DMS153 treated with DMSO at 0.1 percent for 48 hours (cell line): ENCODE measurements at regions not wholly inside any gene's neighbourhood (a gene's known extent, or its start where the extent isn't known, plus 50 kb on each side); places are given as distances from the start of the nearest gene placed in this dataset.

Experiments used
- DNase-seq: peaks from one replicate; lab custom pipeline; 2025; ENCODE audit not compliant: unreplicated experiment; lab: John Stamatoyannopoulos, UW

GRCh38 chr1:2865571-2866421 lies 64.3 kb upstream of the TTC34 start:
- DNase-seq = peak; percentile 0

- DNase-seq = no peak
Measured at GRCh38 chr1:2866422-2867086, 65.1 kb upstream of the TTC34 start.

GRCh38 chr1:2867087-2867425 lies 65.6 kb upstream of the TTC34 start:
- DNase-seq = no peak

DNA sequence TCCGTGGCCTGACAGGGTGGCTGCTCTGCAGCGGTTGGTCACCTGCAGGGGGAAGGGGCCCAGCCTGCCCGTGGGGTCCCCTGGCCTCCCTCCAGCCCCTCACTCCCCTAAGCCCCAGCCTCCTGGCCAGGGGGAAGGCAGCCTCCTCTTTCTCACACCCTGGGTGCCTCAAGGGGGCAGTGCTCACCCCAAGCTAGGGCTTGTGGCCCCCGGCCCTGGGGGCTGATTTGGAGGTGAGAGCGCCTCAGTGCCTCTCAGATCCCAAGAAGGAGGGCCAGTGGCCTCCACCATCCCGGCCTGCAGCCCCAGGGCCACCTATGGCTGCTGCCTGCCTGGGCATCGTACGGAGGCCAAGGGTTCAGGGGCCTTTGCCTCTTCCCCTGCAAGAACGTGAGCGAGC lies 66.4 kb upstream of the TTC34 start:
- no peak for DNase-seq

DNA sequence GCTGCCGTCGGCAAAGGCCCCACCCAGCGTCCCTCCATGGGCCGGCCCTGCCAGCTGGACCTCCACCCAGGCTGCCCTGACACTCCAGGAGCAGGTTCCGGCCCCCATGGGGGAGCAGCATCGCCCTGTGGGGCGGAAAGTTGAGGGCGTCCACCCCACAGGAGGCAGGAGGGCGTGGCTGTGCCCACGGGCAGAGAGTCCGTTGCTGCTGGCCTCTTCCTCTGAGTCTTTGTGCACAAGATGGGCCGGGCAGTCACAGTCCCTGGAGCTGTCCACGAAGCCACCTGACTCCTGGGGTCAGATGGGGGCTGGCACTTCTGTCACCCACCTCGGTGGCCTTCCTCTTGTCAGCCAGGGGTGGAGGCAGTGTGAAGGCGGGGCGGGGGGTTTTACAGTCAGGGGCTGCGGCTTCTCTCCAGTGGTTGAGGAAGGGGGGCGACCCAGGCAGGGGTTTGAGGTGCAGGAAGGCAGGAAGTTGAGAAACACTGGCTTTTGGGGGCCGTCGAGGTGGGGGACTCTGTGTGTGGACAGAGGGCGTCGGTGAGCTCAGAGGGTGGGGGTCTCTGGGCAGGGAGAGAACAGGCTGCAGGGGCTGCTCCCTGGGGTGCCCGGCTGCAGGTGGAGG lies 67.2 kb upstream of the TTC34 start:
- no peak for DNase-seq

GRCh38 chr1:2871246-2871815 lies 69.8 kb upstream of the TTC34 start:
- DNase-seq = no peak

DNA sequence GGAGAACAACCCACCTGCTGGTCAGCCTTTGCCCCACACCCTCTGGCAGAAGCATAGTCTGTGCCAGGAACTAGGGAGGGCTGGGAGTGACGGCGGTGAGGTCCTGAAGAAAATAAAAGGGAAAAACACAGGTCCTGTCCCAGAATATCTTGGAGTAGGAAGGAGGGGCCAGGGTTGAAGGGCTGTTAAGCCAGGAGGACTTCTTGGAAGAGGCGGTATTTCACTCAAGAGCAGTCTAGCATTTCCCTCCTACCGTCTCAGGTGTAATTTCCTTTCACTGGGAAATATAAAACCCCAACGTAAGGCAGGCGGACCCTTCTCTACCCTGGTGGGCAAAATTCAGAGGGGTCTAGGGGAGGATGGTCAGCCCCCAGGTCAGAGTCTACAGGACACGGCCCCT lies 72.7 kb upstream of the TTC34 start:
- DNase-seq = no peak

- no peak for DNase-seq
Measured at GRCh38 chr1:2874607-2875480, 73.4 kb upstream of the TTC34 start.

- DNase-seq = no peak
Measured at GRCh38 chr1:2875707-2876561, 74.4 kb upstream of the TTC34 start.

DNA sequence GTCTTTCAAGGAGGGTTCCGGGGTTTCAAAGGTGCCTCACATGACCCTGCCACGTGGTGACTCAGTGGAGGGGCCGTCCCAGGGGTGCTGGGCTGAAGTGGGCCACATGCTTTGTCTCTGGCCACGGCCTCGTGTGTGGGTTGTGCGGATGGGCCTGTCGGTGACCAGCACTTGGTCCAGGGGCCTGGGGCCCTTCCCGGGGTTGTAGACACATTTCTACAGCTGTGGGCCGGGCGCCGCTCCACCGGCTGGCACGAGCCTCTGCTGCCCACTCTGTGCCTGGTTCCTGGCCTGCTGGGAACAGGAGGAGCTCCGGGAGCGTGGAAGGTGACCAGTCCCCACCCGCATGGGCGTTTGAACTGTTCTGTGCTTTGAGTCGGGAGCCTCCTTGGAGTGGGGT lies 75.4 kb upstream of the TTC34 start:
- DNase-seq = no peak

- DNase-seq = no peak
Measured at GRCh38 chr1:2877391-2877790, 75.9 kb upstream of the TTC34 start.

- DNase-seq = no peak
Measured at GRCh38 chr1:2878591-2878990, 77.1 kb upstream of the TTC34 start.

- DNase-seq = no peak
Measured at GRCh38 chr1:2879026-2879425, 77.5 kb upstream of the TTC34 start.

DNA sequence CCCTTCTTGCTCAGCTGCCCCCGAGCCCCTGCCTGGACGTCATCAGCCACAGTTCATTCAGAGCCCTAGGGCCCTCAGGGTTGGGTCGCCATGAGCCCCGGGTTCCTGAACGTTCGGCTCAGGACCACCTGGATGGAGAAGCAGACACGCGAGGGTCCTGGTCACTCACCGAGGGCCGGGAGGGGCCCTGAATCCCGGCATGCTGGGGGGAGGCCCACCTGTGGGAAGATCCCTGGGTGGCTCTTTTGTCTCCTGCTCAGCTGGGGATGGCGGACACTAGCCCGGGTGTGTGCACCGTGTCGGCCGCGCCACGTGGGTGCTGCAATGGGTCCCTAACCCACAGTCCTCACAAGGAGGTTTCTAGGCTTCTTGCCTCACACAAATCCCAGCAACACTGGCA lies 78.1 kb upstream of the TTC34 start:
- no peak for DNase-seq

GRCh38 chr1:2880086-2880485 lies 78.6 kb upstream of the TTC34 start:
- no peak for DNase-seq

GRCh38 chr1:2880812-2881295 lies 79.4 kb upstream of the TTC34 start:
- no peak for DNase-seq

- no peak for DNase-seq
Measured at GRCh38 chr1:2881556-2881955, 80.1 kb upstream of the TTC34 start.

DNA sequence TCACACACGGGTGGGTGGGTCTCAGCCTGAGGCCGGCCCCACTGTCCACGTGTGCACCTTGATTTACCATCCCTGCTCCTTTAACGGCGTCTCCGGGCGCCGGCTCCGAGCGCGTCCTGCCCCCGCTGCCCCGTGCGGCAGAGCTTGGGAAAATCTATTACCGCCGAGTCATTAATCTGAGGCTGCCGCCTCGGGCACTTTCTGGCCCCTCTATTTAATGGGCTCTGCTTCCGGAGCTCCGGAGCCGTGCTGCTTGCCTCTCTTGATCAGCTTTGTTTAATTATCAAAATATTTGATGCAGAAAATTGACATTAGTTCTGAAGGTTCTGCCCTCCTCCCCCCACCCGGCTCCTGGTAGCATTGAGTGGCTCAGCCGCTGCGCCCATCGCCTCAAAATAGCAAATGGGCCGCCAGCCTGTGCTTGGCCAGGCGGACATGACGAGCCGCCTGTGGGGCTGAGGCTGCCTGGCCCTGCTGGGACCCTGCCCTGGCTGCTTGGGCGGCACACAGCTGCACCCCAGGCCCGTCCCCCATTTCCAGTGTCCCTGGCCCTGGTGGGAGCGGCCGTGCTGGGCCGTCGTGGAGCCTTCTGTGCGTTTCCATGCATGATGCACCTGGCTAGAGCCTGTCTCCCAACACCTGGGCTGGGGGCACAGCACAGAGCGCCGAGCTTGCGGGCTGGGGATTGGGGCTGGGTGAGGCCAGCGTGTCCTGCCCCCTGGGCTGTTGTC lies 81.6 kb upstream of the TTC34 start:
- DNase-seq = no peak

- no peak for DNase-seq
Measured at GRCh38 chr1:2885001-2885400, 83.5 kb upstream of the TTC34 start.
